SK-N-SH treated with all-trans-retinoic acid at 6 μM for 48 hours (cell line): ENCODE measurements at regions not wholly inside any gene's neighbourhood (a gene's known extent, or its start where the extent isn't known, plus 50 kb on each side); places are given as distances from the start of the nearest gene placed in this dataset.

ENCODE experiments used
- ATAC-seq: fragments of 200-7000 bp; cut with Tn5 transposase; 3 replicates; pipeline ENCODE4 v1.9.1; 2020; ENCODE audit warnings: mild to moderate bottlenecking, moderate library complexity
- ARNTL ChIP-seq: fragments of 450-650 bp; formaldehyde crosslinking; IDR thresholded peaks from 2 replicates; pipeline ENCODE4 v1.5.0; 2020; ENCODE audit warnings: low read depth, mild to moderate bottlenecking, moderate library complexity, borderline replicate concordance
- BACH2 ChIP-seq: fragments of 250-450 bp; sonication (Bioruptor Pico); IDR thresholded peaks from 2 replicates; pipeline ENCODE4 v1.9.0; 2021; ENCODE audit warnings: mild to moderate bottlenecking, borderline replicate concordance
- CSDC2 ChIP-seq: fragments of 250-450 bp; sonication (Bioruptor Pico); IDR thresholded peaks from 2 replicates; pipeline ENCODE4 v1.5.0; 2020; ENCODE audit warnings: mild to moderate bottlenecking, moderate library complexity
- ESRRG ChIP-seq: fragments of 250-450 bp; sonication (Bioruptor Pico); IDR thresholded peaks from 2 replicates; pipeline ENCODE4 v1.6.1; 2021; ENCODE audit warnings: mild to moderate bottlenecking
- GLIS3 ChIP-seq: fragments of 250-450 bp; sonication (Bioruptor Pico); IDR thresholded peaks from 2 replicates; pipeline ENCODE4 v1.5.0; 2020; ENCODE audit warnings: mild to moderate bottlenecking, moderate library complexity
- ISL1 ChIP-seq: fragments of 250-450 bp; sonication (Bioruptor Pico); IDR thresholded peaks from 2 replicates; pipeline ENCODE4 v2.1.2; 2022; ENCODE audit warnings: mild to moderate bottlenecking, moderate library complexity
- OSR1 ChIP-seq: fragments of 250-450 bp; sonication (Bioruptor Pico); IDR thresholded peaks from 2 replicates; pipeline ENCODE4 v1.8.0; 2022; ENCODE audit warnings: moderate library complexity, mild to moderate bottlenecking, inconsistent platforms
- PPARA ChIP-seq: fragments of 250-450 bp; sonication (Bioruptor Pico); IDR thresholded peaks from 2 replicates; pipeline ENCODE4 v1.5.0; 2020; ENCODE audit warnings: mild to moderate bottlenecking, borderline replicate concordance
- RARB ChIP-seq: fragments of 250-450 bp; sonication (Bioruptor Pico); IDR thresholded peaks from 2 replicates; pipeline ENCODE4 v1.8.0; 2021; ENCODE audit warnings: mild to moderate bottlenecking, moderate library complexity
- TCF4 ChIP-seq: fragments of 250-450 bp; sonication (Bioruptor Pico); IDR thresholded peaks from 2 replicates; pipeline ENCODE4 v1.8.0; 2021; ENCODE audit warnings: mild to moderate bottlenecking, moderate library complexity, borderline replicate concordance
- TOX ChIP-seq: fragments of 250-450 bp; sonication (Bioruptor Pico); IDR thresholded peaks from 2 replicates; pipeline ENCODE4 v1.8.0; 2021; ENCODE audit warnings: mild to moderate bottlenecking, moderate library complexity, borderline replicate concordance
- ZC3H10 ChIP-seq: fragments of 250-450 bp; sonication (Bioruptor Pico); IDR thresholded peaks from 2 replicates; pipeline ENCODE4 v1.5.1; 2021; ENCODE audit warnings: mild to moderate bottlenecking, moderate library complexity
- ZFP3 ChIP-seq: fragments of 250-450 bp; sonication (Bioruptor Pico); IDR thresholded peaks from 2 replicates; pipeline ENCODE4 v1.5.0; 2020; ENCODE audit warnings: mild to moderate bottlenecking, moderate library complexity
- ZFP30 ChIP-seq: fragments of 450-650 bp; formaldehyde crosslinking; IDR thresholded peaks from 2 replicates; pipeline ENCODE4 v1.5.0; 2022; ENCODE audit warnings: mild to moderate bottlenecking, moderate library complexity
- ZNF565 ChIP-seq: fragments of 450-650 bp; formaldehyde crosslinking; conservative IDR thresholded peaks from 2 replicates; pipeline ENCODE4 v1.5.0; 2020; ENCODE audit warnings: low read depth, mild to moderate bottlenecking, moderate library complexity
- ZNF70 ChIP-seq: fragments of 450-650 bp; formaldehyde crosslinking; IDR thresholded peaks from 2 replicates; pipeline ENCODE4 v1.5.0; 2020; ENCODE audit warnings: mild to moderate bottlenecking, moderate library complexity
- ZNF8 ChIP-seq: fragments of 450-650 bp; formaldehyde crosslinking; IDR thresholded peaks from 2 replicates; pipeline ENCODE4 v1.5.0; 2020; ENCODE audit warnings: mild to moderate bottlenecking, moderate library complexity
- TF ChIP-seq, protein P1 (sequence below): fragments of 250-450 bp; sonication (Bioruptor Pico); IDR thresholded peaks from 2 replicates; pipeline ENCODE4 v1.5.1; 2021; ENCODE audit warnings: mild to moderate bottlenecking, moderate library complexity
- TF ChIP-seq, protein P2 (sequence below): fragments of 250-450 bp; sonication (Bioruptor Pico); IDR thresholded peaks from 2 replicates; pipeline ENCODE4 v1.8.0; 2021; ENCODE audit warnings: low read depth, mild to moderate bottlenecking, moderate library complexity, borderline replicate concordance
- TF ChIP-seq, protein P3 (sequence below): fragments of 250-450 bp; sonication (Bioruptor Pico); IDR thresholded peaks from 2 replicates; pipeline ENCODE4 v1.5.0; 2020; ENCODE audit warnings: mild to moderate bottlenecking, moderate library complexity
- TF ChIP-seq, protein P4 (sequence below): fragments of 250-450 bp; sonication (Bioruptor Pico); IDR thresholded peaks from 2 replicates; pipeline ENCODE4 v1.8.0; 2020; ENCODE audit warnings: mild to moderate bottlenecking, moderate library complexity, borderline replicate concordance
- TF ChIP-seq, protein P5 (sequence below): fragments of 250-450 bp; sonication (Bioruptor Pico); IDR thresholded peaks from 2 replicates; pipeline ENCODE4 v1.5.1; 2020; ENCODE audit warnings: low read depth, mild to moderate bottlenecking, moderate library complexity

DNA sequence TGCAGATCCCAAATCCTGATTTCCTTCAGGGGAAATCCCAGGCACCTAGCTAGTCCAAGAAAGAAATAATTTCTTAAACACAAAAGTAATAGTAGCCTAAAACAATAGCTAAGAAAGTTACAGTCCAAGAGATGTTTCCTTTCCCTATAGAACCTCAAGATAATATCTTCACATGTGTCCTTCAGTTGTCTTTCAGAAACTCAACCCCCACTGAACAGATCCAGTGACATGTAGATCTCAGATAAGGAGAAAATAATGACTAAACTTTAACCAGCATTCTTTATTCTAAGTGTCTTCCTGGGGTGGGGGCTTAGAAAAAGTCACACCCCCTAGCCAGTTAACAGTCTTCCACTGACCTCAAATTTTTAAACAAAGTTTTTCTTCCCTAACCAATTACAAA, 131.3 kb upstream of the ADRA1B start:
- TF ChIP-seq ZNF8 (CRISPR knock-in tag) = no peak
- TF ChIP-seq OSR1 (CRISPR knock-in tag) = no peak
- no peak for TF ChIP-seq CSDC2
- no peak for TF ChIP-seq PPARA (CRISPR knock-in tag)
- TF ChIP-seq, protein P1, sequence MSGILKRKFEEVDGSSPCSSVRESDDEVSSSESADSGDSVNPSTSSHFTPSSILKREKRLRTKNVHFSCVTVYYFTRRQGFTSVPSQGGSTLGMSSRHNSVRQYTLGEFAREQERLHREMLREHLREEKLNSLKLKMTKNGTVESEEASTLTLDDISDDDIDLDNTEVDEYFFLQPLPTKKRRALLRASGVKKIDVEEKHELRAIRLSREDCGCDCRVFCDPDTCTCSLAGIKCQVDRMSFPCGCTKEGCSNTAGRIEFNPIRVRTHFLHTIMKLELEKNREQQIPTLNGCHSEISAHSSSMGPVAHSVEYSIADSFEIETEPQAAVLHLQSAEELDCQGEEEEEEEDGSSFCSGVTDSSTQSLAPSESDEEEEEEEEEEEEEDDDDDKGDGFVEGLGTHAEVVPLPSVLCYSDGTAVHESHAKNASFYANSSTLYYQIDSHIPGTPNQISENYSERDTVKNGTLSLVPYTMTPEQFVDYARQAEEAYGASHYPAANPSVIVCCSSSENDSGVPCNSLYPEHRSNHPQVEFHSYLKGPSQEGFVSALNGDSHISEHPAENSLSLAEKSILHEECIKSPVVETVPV = no peak
- no peak for TF ChIP-seq TCF4 (CRISPR knock-in tag)
- TF ChIP-seq RARB (CRISPR knock-in tag) = no peak
- no peak for TF ChIP-seq GLIS3 (CRISPR knock-in tag)
- TF ChIP-seq ISL1 (CRISPR knock-in tag) = no peak
- TF ChIP-seq, protein P2, sequence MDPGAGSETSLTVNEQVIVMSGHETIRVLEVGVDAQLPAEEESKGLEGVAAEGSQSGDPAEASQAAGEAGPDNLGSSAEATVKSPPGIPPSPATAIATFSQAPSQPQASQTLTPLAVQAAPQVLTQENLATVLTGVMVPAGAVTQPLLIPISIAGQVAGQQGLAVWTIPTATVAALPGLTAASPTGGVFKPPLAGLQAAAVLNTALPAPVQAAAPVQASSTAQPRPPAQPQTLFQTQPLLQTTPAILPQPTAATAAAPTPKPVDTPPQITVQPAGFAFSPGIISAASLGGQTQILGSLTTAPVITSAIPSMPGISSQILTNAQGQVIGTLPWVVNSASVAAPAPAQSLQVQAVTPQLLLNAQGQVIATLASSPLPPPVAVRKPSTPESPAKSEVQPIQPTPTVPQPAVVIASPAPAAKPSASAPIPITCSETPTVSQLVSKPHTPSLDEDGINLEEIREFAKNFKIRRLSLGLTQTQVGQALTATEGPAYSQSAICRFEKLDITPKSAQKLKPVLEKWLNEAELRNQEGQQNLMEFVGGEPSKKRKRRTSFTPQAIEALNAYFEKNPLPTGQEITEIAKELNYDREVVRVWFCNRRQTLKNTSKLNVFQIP (CRISPR knock-in tag) = no peak
- ATAC-seq = no peak

DNA sequence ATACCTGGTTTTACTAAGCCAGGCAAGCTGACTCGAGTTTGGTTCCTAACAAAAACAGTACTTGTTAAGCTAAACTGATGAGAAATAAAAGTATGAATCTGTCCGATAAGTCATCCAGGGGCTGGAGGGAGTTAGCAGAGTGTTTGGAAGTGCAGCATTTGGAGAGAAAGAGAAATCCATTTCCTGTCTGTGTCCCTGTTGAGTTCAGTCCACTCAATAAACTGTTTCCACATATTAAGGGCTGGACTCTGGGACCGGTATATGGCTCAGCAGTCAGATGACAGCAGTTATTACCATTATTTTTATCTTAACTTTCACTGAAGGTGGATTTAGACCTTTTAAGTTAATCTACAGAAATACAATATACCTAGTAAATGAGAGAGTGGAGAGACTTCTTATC, 130.6 kb upstream of the ADRA1B start:
- TF ChIP-seq, protein P3, sequence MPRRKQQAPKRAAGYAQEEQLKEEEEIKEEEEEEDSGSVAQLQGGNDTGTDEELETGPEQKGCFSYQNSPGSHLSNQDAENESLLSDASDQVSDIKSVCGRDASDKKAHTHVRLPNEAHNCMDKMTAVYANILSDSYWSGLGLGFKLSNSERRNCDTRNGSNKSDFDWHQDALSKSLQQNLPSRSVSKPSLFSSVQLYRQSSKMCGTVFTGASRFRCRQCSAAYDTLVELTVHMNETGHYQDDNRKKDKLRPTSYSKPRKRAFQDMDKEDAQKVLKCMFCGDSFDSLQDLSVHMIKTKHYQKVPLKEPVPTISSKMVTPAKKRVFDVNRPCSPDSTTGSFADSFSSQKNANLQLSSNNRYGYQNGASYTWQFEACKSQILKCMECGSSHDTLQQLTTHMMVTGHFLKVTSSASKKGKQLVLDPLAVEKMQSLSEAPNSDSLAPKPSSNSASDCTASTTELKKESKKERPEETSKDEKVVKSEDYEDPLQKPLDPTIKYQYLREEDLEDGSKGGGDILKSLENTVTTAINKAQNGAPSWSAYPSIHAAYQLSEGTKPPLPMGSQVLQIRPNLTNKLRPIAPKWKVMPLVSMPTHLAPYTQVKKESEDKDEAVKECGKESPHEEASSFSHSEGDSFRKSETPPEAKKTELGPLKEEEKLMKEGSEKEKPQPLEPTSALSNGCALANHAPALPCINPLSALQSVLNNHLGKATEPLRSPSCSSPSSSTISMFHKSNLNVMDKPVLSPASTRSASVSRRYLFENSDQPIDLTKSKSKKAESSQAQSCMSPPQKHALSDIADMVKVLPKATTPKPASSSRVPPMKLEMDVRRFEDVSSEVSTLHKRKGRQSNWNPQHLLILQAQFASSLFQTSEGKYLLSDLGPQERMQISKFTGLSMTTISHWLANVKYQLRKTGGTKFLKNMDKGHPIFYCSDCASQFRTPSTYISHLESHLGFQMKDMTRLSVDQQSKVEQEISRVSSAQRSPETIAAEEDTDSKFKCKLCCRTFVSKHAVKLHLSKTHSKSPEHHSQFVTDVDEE (CRISPR knock-in tag) = no peak
- TF ChIP-seq ZFP3 (CRISPR knock-in tag) (no peak), BACH2 (no peak), ARNTL (no peak), RARB (CRISPR knock-in tag) (no peak), ESRRG (no peak), ISL1 (CRISPR knock-in tag) (no peak), ZNF565 (CRISPR knock-in tag) (no peak), ZC3H10 (CRISPR knock-in tag) (no peak), TOX (CRISPR knock-in tag) (no peak), ZNF70 (CRISPR knock-in tag) (no peak), OSR1 (CRISPR knock-in tag) (no peak), ZFP30 (CRISPR knock-in tag) (no peak), CSDC2 (no peak)
- TF ChIP-seq, protein P4, sequence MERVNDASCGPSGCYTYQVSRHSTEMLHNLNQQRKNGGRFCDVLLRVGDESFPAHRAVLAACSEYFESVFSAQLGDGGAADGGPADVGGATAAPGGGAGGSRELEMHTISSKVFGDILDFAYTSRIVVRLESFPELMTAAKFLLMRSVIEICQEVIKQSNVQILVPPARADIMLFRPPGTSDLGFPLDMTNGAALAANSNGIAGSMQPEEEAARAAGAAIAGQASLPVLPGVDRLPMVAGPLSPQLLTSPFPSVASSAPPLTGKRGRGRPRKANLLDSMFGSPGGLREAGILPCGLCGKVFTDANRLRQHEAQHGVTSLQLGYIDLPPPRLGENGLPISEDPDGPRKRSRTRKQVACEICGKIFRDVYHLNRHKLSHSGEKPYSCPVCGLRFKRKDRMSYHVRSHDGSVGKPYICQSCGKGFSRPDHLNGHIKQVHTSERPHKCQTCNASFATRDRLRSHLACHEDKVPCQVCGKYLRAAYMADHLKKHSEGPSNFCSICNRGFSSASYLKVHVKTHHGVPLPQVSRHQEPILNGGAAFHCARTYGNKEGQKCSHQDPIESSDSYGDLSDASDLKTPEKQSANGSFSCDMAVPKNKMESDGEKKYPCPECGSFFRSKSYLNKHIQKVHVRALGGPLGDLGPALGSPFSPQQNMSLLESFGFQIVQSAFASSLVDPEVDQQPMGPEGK (CRISPR knock-in tag) = no peak
- TF ChIP-seq, protein P1 = no peak
- TF ChIP-seq, protein P2 (CRISPR knock-in tag) = no peak
- TF ChIP-seq, protein P5, sequence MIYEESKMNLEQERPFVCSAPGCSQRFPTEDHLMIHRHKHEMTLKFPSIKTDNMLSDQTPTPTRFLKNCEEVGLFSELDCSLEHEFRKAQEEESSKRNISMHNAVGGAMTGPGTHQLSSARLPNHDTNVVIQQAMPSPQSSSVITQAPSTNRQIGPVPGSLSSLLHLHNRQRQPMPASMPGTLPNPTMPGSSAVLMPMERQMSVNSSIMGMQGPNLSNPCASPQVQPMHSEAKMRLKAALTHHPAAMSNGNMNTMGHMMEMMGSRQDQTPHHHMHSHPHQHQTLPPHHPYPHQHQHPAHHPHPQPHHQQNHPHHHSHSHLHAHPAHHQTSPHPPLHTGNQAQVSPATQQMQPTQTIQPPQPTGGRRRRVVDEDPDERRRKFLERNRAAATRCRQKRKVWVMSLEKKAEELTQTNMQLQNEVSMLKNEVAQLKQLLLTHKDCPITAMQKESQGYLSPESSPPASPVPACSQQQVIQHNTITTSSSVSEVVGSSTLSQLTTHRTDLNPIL = no peak
- TF ChIP-seq, all 23 proteins: peak for 0
- ATAC-seq = no peak
